ENCODE measurements at regions not wholly inside any gene's neighbourhood (a gene's known extent, or its start where the extent isn't known, plus 50 kb on each side); places are given as distances from the start of the nearest gene placed in this dataset.
"Not testable (repeated sequence)": the region's sequence is repeated elsewhere in the genome, so short reads cannot be mapped to it uniquely, and the experiment has no call there.

DNA sequence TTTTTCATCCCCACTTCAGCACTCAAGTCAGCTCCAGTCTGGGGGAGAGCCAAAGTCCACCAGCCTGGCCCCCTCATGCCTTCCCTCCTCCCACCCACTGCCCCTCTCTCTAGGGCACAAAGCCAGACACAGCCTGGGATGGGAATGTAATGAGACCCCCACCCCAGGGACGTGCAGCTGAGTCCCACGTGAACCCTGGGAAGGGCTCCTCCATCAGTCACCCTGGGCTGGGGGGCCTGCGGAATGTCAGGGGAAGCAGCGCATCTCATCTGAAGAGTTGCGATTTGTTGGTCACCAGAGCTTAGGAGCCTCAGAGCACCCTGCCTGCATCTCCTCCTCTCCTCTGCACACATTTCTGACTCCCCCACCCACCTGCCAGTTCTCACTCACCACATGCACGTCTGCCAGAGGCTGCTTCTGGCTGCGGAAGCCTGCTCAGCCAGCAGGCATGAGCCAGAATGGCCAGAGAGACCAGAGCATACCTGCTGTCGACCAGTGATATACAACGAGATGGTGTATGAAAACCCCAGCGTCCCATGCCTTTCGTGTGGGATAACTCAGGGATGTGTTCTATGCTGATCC, 167.1 kb upstream of the TOP1 start:
- no peak for DNase-seq

DNA sequence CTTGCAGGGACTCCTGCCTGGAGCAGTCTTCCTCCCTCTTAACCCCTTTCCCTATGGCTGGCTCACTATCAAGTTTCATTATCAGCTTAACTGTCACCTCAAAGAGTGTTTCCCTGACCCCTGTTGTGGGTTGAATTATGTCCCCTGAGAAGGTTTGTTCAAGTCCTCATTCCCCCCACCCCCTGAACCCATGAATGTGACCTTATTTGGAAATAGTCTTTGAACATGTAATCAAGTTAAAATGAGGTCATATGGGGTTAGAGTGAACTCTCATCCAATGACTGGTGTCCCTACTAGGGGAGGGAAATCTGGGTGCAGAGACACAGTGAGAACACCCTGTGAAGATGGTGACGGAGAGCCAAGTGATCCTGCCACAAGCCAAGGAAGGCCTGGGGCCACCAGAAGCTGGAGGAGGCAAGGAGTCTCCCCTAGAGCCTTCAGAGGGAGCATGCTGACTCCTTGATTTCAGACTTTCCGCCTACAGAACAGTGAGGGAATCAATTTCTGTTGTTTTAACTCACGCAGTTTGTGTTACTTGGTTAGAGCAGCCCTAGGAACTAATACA, 165.2 kb upstream of the TOP1 start:
- no peak for DNase-seq

DNA sequence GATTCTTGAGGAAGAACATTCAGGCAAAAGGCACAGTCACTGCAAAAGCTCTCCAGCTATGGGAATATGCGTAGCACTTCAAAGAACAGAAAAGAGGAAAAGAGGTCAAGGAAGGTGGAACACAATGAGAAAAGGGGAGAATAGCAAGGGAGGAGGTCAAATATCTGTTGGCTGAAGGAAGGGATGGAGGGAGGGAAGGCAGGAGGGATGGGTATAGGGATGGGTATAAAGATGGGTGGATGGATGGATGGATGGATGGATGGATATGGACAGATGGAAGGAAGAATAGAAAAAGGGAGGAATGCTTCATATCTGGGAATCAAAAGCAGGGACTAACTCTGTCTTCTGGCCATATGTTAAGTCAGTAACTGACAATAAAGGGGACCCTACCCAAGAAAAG, 164.2 kb upstream of the TOP1 start:
- DNase-seq: no peak

DNA sequence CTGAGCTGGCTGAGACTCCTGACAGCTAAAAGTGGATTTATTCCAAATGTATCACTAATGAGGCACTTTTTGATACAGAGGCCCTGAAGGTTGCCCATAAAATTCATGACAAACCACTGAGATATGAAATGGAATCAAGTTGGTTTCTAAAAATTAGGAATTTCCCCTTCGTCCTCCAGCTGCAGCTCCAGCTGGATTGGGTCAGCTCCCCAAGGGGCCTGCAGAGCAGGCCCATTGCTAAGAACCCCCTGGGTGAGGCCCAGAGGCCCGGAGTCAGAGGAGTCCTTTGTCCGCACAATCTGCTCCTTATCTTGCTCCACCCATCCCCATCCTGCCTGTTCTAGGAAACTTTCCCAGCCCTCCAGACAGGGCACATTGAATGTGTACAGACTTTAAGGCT, 163.5 kb upstream of the TOP1 start:
- DNase-seq: no peak

DNA sequence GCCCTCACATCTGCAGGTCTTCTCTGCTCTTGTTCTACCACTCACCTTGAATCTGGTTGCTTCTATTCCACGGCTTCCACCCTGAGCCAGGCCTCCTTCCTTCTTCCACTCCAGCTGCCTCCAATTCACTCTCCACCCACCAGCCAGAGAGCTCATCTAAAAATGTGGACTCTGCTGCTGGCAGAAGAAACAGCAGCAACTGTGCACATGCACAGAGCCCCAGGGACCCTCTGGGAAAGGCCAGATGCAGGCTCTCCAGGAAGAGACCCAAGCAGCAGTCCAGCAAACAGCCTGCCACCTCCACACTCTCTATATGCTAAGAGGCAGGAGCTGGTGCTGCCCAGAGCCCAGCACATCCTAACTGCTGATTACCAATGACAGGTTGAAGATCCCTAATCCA, 162.6 kb upstream of the TOP1 start:
- no peak for DNase-seq

DNA sequence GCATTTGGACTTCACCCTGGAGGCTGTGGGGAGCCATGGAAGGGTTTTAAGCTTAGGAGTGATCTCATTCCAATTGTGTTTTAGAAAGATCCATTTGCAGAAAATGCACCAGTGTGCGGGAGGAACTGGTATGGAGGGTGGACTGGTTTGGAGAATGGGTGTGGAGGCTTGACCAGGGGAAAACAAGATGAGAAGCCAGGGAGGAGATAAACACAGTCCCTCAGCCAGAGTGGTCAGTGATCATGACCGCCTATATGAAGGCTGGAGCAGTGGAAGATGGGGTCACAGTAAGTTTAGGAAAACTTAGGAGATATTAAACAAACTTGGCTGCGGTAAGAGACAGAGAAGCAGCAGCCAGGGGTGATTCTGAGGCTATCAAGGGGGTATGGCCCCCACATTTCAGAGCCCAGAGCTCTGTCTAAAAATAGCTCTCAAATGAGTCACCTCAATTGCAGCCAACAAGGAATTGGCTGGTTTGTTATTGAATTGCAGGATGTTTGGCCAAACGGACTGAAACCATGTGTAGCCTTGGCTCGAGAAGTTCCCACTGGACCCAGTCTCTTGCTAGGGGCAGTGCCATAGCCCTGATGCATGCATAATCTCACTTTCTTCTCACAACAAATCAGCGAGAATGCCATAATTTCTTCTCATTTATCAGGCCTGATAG, 159.9 kb upstream of the TOP1 start:
- DNase-seq: no peak

DNA sequence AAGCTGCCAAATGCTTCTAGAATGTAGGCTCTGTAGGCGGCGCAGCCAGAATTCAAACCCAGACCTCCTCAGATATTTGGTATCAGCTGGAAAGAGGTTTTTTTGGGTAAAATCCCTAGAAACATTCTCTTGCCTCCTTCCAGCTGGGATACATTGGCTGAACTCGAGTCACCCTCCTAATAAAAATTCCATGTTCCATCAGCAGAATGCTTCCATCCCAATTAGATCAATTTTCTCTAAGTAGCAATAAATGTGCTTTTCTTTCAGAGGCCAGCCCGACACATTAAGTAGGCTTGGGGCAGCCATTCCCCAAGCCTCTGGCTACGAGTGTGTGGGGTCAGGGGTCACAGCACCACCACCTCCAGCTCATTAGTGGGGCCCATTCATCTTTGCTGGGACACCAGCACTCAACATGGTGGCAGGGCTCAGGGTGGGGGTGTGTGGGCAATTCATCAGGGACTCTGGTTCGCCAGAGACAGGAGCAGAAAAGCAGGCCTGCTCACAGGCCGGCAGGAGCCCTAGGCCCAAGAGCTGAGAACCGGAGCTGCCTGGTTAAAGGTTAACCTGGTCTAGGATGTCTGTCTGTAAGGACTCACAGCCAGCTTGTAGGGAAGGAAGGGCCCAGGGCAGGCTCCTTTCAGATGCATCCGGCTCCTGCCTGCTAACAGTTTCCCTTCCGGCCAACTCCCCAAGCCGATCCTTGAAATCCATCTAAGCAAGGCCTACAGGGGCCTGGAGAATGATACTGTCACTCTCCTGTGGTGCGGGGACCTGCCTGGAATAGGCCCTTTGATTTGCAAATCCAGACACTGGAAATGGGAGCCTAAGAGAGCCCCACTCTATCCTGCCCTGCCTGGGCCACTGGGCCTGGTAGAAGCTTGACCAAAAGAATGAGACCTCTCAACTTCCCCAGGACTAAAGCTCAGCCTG, 159.1 kb upstream of the TOP1 start:
- no peak for DNase-seq

DNA sequence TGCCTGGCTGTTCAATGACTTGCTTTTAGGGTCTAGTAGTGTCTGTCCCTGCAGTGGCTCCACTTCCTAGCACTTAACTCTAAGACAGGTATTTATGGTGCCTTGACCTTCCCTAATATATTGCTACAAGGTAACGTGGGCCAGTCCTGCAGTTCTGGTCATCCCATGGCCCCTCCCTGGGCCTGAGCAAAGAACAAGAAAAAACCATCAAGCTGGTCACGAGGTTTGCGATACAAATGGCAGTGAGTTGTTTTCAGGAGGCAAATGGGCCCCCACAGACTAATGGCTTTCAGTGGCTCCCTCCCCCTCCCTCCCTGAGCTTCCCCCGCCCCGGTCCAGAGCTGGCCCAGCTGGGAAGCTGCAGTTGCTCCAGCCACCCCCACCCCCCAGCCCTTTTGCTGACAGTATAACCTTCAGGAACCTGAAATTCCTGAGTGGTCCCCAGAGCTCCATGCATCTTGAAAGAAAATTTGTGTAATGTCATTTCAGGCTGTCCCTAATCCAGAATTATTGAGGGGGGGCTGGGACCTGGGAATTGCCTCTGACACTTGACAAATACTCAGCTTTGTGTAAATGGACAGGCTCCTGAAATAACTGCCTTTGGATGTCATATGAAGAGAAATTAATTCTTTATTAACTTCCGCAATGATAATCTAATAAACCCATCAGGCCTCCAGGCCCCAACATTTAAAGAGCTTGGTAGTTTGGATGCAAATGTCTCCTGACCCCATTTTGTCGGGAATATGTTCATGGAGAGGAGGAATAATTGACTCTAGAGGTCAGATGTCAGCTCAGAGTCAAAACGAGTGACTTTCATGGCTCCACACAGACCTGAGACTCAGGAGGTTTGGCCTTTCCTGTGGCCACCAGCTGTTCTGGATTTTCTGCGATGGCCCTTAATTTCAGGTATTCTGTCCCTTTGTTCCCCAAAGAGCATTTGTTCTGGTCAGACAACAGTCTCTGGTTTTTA, 153.2 kb upstream of the TOP1 start:
- DNase-seq: no peak

DNA sequence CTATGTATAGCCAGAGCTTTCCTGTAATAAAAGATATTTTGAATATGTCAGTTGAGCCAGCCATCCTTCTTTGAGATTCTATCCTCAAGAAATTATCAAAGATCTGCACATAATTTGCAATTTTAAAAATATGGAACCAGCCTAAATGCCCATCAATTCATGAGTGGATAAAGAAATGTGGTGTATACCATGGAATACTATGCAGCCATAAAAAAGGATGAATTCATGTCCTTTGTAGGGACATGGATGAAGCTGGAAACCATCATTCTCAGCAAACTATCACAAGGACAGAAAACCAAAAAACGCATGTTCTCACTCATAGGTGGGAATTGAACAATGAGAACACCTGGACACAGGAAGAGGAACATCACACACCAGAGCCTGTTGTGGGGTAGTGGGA, 150.5 kb upstream of the TOP1 start:
- not testable (repeated sequence) for DNase-seq

DNA sequence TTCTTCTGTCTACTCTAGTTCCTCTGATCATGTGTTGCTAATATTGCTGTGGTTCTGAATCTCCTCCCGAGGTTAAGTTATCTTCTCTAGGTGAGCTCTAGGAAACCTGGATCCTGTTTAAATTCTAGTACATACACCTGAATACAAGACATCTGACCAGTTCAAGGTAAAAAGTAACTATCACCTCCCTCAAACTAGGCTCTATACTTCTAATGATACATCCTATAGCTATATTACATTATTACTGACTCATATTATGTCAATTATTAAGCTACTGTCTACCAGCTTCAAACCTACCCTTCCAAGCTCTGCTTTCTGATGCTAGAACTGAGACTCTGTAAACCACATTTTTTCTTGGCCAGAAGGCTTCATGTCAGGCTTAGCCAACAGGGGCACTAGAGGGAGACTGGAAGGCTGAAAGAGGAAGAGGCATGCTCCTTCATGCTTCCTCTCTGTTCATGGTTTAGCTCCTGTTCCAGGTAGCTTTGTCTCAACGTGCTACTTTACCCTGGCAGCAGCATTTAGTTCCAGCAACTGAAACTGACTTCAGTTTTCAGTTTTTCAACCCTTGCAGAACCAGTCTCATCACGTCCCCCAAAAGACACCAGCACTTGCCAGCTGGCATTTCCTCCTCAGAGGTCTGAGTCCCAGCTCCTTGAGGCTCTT, 148.4 kb upstream of the TOP1 start:
- no peak for DNase-seq

DNA sequence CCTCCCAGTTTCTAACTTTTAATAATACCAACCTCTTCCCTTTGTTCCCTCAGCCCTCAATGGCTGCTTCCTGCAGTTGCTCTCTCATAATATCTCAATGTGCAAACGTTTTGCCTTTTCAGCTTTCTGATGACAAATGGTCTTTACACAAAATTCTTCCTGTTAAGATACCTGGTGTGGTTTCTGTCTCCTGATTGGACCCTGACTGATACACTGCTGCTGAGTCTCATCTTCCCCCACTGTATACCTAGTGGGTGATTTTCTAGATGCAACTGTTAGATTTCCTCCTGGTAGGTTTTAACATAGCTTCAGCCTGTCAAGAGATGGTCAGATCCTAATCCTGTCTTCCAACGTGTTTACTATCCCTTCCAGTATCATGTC, 147.9 kb upstream of the TOP1 start:
- no peak for DNase-seq

DNA sequence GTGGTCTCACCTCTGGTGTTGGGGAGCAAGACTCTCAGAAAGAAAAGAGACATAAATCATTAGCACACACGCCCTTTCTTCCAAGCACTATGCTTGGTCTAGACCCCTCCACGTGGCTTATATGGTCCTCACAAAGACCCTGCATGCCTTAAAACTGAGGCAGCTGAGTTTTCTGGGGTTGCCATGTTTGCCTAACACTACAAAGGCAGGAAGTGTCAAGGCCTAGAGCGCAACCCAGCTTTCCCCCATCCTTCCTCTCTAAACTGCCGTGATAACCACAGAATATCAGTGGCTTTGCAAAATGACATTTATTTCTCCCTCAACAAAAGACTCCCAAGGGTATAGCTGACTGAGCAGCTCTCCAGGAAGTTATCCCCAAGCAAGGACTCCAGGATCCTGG, 146.5 kb upstream of the TOP1 start:
- no peak for DNase-seq

DNA sequence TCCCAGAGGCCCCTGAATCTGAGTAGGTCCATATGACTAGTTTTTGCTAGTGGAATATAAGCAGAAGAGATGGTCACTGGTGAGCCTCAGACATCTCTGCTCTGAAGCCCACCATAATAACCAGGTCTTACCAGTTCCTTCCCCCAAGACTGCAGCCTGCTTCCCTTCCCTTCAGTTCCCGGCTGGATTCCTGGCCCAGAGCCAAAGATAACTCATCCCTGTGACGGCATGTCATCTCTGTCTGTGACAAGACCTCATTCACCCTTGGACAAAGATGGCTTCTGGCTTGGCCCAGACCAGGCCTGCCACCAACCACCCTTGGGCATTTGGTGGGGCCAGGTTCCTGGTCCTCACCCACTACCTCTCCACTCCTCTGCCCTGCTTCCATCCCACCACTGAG, 145.5 kb upstream of the TOP1 start:
- no peak for DNase-seq

DNA sequence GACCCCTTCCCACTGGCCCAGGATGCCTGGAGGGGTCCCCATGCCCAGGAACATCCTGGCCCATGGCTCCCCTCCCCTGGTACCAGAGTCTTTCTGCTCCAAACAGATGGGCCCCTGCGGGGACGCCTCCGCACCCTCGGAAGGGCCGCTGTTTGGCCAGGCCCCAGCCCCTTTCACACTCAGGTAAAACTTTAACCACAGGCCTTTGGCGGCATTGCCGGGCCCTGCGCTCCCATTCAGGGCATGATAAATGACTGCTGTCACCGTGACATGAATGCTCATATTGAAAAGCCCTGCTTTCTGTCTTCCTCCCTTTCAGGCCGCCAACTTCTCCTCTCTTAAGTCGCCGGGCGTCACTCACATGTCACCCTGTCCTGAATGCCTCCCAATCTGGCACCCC, 141.5 kb upstream of the TOP1 start:
- no peak for DNase-seq

DNA sequence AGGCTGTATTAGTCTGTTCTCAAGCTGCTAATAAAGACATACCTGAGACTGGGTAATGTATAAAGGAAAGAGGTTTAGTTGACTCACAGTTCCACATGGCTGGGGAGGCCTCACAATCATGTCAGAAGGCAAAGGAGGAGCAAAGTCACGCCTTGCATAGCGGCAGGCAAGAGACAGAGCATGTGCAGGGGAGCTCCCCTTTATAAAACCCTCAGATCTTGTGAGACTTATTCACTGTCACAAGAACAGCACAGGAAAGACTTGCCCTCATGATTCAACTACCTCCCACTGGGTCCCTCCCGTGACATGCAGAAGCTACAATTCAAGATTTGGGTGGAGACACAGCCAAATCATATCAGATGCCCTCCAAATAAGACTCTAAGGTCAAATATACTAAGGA, 139.4 kb upstream of the TOP1 start:
- not testable (repeated sequence) for DNase-seq

DNA sequence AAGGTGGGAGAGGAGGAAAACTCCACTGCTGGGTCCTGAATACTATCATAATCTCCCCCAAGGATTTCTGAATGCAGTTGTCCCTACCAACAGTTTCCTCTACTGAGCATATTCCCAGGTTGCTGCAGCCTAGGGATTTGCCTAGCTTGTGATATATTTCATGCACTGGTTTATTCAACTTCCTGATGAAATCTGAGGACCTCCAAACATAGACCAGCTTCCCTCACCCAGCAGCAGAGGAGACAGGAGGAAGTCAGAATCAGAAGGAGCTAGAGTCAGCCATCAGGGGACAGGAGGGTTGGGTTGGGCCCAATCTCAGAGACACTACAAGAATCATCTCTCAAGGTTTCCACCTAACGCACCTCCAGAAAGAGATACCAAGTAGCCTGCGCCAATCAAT, 138.4 kb upstream of the TOP1 start:
- no peak for DNase-seq

DNA sequence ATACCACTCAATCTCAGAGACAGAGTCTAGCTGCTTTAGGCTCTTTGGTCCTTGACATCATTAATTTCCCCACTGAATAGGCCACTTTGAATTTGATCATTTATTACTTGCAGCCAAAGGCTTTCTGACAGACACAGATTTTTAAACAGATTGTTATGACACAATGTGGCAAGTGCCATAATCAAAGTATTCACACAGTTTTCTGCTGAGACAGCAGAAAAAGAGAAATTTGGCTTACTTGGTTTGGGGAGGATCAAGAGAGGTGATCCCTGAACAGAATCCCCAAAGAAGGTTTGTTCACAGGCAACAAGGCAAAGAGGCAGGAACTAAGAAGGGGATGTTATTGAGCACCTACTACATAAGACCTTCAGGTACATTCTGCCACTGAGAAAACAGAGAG, 138.0 kb upstream of the TOP1 start:
- DNase-seq: no peak

DNA sequence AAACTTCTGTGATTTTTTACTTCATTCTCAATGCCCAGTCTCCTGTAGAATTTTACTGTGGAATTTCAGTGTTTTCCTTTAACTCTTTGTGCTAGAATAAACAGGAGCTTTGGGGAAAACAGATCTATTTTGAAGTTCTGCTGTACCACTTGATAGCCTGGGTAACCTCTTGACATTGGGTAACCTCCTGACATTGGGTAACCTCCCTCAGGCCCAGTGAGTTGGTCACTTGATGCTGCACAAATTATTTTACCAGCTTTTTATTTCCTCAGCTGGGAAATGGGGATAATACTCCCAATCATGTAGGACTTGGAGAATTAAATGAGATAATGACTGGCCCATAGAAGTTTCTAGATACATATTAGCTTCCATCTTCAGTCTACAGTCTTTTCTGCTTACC, 137.3 kb upstream of the TOP1 start:
- no peak for DNase-seq

DNA sequence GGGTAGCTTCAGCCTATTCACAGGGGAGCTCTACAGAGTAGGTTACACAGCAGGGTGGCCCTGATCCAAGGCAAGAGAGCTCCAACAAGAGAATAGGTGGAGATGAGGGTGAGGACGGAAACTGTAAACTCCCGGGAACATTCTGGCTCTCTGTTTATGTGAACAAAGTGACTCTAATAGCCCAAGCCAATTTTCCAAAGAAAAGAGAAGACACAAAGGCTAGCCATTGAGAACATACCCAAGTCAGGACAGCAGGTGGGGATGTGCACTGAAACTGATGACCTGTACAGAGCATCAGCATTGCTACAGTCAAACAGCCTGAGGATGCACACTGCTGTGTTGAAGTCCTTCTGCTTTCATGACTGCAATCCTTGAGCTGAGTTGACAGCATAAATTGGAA, 136.0 kb upstream of the TOP1 start:
- DNase-seq: no peak

DNA sequence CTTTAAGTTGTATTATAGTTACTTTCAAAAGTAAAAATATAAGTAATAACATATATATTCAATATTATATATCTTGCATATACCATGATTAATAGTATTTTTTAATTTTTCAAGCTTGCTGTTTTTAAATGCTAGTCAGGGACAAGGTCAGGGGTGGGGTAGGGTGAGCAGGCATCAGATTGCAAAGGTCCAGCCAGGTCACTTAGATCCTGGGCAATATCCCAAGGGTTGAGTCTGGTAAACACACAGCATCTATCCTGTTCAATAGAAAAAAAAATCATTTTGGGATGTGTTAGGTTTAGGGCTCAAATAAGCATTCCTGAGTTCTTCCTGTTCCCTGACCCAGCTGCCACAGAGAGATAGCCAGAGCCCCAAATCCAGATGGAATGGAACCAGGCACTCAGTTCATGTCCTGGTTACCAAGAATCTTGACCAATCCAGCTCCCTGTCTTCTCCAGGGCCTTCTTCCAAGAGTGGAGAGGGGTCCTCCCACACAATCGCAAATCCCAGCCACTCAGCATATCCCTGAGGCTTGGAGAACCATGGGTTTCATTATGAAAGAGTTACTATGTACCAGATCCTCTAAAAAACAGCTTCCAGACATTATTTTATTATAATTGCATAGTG, 134.9 kb upstream of the TOP1 start:
- no peak for DNase-seq

DNA sequence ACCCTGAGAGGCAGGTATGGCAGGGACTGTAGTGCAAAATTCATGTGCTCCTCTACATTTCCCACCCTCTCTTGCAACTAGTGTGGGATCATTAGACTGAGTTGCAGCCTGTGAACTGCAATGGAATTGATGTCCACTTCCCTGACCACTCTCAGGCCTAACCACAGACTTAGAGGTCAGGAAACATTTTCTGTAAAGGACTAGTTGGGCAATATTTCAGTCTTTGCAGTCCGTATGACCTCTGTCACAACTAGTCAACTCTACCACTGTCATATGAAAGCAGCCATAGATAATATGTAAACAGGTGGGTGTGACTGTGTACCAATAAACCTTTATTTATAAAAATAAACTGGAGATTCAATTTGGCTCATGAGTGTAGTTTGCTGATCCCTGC, 134.4 kb upstream of the TOP1 start:
- no peak for DNase-seq

DNA sequence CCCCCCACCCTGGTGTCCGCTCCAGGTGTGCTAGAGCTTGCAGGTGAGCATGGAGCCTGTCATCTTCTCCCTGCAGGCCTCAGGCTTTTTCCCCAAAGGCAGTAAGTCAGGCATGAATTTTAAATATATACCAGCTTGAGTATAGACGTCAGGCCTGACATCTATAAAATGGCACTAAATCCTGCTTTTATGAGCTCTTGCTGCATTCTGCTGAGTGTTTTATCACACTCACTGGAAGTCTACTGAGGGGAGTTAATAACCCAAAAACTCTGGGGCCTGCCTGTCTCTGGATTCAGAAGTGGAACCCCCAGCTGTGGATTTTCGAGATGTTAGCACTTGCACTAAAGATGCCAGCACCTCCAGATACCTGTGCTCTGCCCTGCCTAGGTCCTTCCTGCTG, 133.4 kb upstream of the TOP1 start:
- DNase-seq: no peak

All from activated T-cell treated with anti-CD3 and anti-CD28 coated beads for 4 hours (primary cell).